ENCODE measurements at regions not wholly inside any gene's neighbourhood (a gene's known extent, or its start where the extent isn't known, plus 50 kb on each side); places are given as distances from the start of the nearest gene placed in this dataset.

- Histone ChIP-seq H3K27ac (ENCODE audit: poor library complexity, severe bottlenecking) (no peak overlapping the region), H3K4me3 (ENCODE audit: severe bottlenecking) (no peak overlapping the region), H3K36me3 (ENCODE audit: low read depth) (no peaks in the 10 kb centered on the region), H3K4me1 (ENCODE audit: insufficient read depth, poor library complexity, severe bottlenecking) (no peaks in the 10 kb centered on the region), H3K9me3 (ENCODE audit: severe bottlenecking) (no peaks in the 10 kb centered on the region), H3K27me3 (ENCODE audit: insufficient read depth, poor library complexity, severe bottlenecking) (peaks cover 8% of the 10 kb centered on the region)
- TF ChIP-seq, protein P1, sequence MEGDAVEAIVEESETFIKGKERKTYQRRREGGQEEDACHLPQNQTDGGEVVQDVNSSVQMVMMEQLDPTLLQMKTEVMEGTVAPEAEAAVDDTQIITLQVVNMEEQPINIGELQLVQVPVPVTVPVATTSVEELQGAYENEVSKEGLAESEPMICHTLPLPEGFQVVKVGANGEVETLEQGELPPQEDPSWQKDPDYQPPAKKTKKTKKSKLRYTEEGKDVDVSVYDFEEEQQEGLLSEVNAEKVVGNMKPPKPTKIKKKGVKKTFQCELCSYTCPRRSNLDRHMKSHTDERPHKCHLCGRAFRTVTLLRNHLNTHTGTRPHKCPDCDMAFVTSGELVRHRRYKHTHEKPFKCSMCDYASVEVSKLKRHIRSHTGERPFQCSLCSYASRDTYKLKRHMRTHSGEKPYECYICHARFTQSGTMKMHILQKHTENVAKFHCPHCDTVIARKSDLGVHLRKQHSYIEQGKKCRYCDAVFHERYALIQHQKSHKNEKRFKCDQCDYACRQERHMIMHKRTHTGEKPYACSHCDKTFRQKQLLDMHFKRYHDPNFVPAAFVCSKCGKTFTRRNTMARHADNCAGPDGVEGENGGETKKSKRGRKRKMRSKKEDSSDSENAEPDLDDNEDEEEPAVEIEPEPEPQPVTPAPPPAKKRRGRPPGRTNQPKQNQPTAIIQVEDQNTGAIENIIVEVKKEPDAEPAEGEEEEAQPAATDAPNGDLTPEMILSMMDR (IDR thresholded peaks at IDR 0.05; ENCODE audit: poor library complexity, severe bottlenecking), result no peak
- DNase-seq (ENCODE audit: low spot score), result no peak
- no peak for ATAC-seq (ENCODE audit: low read depth)
These were observed 345.3 kb upstream of the OBI1 start for GRCh38 chr13:79003989-79004898.

DNA sequence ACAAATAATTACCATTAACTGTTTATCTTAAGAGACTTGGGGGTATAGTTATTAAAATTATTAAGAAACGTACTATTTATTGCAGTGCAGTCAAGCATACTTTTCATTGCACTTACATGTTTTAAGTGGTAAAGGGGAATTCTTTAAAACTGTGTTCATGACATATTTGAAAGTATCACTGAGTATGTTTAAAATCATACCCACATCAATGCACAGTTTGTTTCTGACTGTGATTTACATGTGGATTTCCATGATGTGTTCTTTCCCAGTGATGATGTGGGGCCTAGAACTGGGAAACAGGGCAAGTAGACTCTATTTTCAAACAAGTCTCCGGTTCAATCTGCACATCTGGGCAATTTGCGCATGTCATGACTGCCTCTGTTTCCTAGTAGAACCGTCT is 340.5 kb upstream of the OBI1 start:
- ATAC-seq (ENCODE audit: low read depth) (no peak), DNase-seq (ENCODE audit: low spot score) (no peak)
- Histone ChIP-seq H3K4me1 (ENCODE audit: insufficient read depth, poor library complexity, severe bottlenecking) (no peaks in the 10 kb centered on the region), H3K4me3 (ENCODE audit: severe bottlenecking) (no peak overlapping the region), H3K27ac (ENCODE audit: poor library complexity, severe bottlenecking) (no peak overlapping the region), H3K9me3 (ENCODE audit: severe bottlenecking) (no peaks in the 10 kb centered on the region), H3K27me3 (ENCODE audit: insufficient read depth, poor library complexity, severe bottlenecking) (peaks cover 8% of the 10 kb centered on the region), H3K36me3 (ENCODE audit: low read depth) (no peaks in the 10 kb centered on the region)
- TF ChIP-seq, protein P1 (IDR thresholded peaks at IDR 0.05; ENCODE audit: poor library complexity, severe bottlenecking), result no peak

DNA sequence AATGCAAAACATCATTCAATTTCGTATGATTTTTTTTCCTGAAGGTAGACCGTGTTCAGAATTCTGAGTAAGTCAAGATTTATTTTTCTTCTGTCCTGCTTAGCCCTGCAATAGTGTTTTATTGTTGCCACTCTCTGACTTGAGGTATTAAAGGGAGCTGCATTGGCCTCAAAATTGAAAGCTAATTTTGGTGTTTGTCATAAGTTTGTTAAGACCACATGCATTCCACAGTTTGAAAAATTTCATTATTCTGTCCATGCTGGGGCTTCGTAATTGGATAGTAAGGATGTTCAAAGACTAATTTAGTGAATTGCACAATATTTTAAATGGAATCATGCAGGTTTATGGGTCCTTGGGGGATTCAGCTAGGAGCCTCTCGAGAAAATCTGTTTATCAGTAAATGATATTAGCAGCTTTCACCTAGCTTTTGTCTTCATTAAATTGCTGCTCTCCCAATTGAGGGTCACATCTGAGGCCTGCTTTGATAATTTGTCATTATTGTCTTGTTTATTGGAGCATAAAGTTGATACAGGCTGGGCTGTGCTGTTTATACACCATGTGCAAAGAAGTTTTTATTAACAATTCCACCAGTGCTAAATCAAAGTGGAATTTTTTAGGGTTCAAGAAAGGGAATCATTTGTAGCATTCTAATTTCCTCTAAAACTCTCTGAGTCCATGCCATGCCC is 339.8 kb upstream of the OBI1 start:
- Histone ChIP-seq H3K36me3 (ENCODE audit: low read depth) (no peaks in the 10 kb centered on the region), H3K4me1 (ENCODE audit: insufficient read depth, poor library complexity, severe bottlenecking) (no peaks in the 10 kb centered on the region), H3K27me3 (ENCODE audit: insufficient read depth, poor library complexity, severe bottlenecking) (peaks cover 8% of the 10 kb centered on the region), H3K27ac (ENCODE audit: poor library complexity, severe bottlenecking) (no peak overlapping the region), H3K9me3 (ENCODE audit: severe bottlenecking) (no peaks in the 10 kb centered on the region), H3K4me3 (ENCODE audit: severe bottlenecking) (no peak overlapping the region)
- DNase-seq (ENCODE audit: low spot score), result no peak
- TF ChIP-seq, protein P1 (IDR thresholded peaks at IDR 0.05; ENCODE audit: poor library complexity, severe bottlenecking), result no peak
- no peak for ATAC-seq (ENCODE audit: low read depth)

- Histone ChIP-seq H3K4me3 (ENCODE audit: severe bottlenecking) (no peak overlapping the region), H3K9me3 (ENCODE audit: severe bottlenecking) (no peaks in the 10 kb centered on the region), H3K27ac (ENCODE audit: poor library complexity, severe bottlenecking) (no peak overlapping the region), H3K4me1 (ENCODE audit: insufficient read depth, poor library complexity, severe bottlenecking) (no peaks in the 10 kb centered on the region), H3K27me3 (ENCODE audit: insufficient read depth, poor library complexity, severe bottlenecking) (peaks cover 8% of the 10 kb centered on the region), H3K36me3 (ENCODE audit: low read depth) (no peaks in the 10 kb centered on the region)
- DNase-seq (ENCODE audit: low spot score) (no peak), ATAC-seq (ENCODE audit: low read depth) (no peak)
- TF ChIP-seq, protein P1 (IDR thresholded peaks at IDR 0.05; ENCODE audit: poor library complexity, severe bottlenecking), result no peak
These were observed 339.1 kb upstream of the OBI1 start for GRCh38 chr13:78997902-78998629.

Measured in RWPE2 (cell line).